T-helper 1 cell treated with Interleukin-12 subunit alpha and Interleukin-12 subunit beta and Interleukin-4 antibody, amounts not matched to agents 30 ng/mL and 1 ng/mL, for 36 hours (primary cell): ENCODE measurements at regions not wholly inside any gene's neighbourhood (a gene's known extent, or its start where the extent isn't known, plus 50 kb on each side); places are given as distances from the start of the nearest gene placed in this dataset.
"Not testable (repeated sequence)": the region's sequence is repeated elsewhere in the genome, so short reads cannot be mapped to it uniquely, and the experiment has no call there.

Experiments used
- intact Hi-C: fragments of 100-400 bp; cut with micrococcal nuclease; formaldehyde crosslinking; loops from one replicate; pipeline ENCODE4 v1.15.1; 2024

GRCh38 chr5:66413931-66414330 lies 182.3 kb upstream of the MAST4 start:
- intact Hi-C loops, result no loop called here

DNA sequence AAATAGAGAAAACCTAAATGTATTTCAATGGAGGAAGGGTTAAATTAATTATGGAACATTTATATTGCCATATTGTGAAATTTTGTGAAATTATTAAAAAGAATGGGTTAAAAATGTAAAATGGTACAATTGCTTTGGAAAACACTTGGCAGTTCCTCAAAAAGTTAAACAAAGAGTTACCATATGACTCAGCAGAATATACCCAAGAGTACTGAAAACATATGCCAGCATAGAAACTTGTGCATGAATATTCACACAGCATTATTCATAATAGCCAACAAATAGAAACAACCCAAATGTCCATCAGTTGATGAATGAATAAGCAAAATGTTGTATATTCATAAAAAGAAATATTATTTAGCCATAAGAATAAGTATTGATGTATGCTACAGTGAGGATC lies 181.0 kb upstream of the MAST4 start:
- intact Hi-C loops, result no loop called here

GRCh38 chr5:66416698-66417097 lies 179.5 kb upstream of the MAST4 start:
- intact Hi-C loops, result no loop called here

DNA sequence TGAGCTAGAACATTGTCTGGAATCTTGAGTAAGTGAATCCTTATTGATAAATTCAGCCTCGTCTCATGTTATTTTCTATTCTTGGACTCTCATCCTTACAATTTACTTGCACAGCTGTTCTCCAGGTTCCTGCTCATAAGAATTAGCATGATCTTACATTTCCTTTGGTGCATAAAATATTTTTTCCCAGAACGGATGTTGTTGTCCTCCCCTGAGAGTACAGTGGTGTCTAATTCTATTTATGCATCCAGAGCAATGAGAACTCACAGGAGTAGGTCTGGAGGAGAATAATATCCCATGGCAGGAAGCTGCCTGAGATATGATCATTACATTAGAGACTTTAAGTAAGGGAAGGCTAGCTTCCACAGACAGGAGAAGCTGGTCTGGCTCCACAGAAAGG lies 178.4 kb upstream of the MAST4 start:
- intact Hi-C loops, result no loop called here

DNA sequence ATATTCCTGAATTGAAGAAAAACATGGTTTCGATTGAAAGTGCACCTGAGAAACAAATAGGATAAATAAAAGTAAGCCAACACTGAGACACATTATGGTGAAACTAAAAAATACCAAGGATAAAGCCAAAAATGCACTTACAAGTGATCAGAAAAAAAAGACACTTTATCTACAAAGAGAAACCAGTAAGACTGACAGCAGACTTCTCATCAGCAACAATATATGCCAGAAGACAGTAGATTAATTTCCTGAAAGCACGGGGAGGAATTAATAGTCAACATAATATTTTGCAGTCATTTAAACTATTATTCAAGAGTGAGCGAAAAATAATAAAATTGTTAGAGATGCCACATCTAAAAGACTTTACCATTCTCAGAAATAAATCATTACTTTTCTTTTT lies 172.7 kb upstream of the MAST4 start:
- intact Hi-C loops, result no loop called here

DNA sequence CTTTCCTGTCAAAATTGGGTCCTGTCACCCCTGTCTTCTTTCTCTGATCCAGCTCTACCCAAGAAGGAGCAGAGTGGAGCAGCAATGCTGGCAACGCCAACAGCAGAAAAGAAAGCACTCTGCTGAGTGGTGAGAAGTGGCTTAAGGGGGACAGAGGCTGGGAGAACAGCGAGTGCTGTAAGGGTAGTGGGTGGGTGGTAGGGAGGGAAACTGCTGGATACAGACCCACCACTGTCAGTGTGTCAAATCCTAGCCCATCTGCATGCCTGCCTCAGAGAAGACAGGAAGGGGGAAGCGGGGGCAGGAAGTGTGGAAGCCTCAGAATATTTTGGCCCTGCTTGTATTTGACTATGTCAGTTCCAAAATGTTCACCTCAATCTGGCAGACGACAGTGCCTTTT lies 170.4 kb upstream of the MAST4 start:
- intact Hi-C loops, result no loop called here

GRCh38 chr5:66426259-66427138 lies 169.7 kb upstream of the MAST4 start:
- intact Hi-C loops, result no loop called here

GRCh38 chr5:66427139-66427442 lies 169.1 kb upstream of the MAST4 start:
- intact Hi-C loops, result no loop called here

DNA sequence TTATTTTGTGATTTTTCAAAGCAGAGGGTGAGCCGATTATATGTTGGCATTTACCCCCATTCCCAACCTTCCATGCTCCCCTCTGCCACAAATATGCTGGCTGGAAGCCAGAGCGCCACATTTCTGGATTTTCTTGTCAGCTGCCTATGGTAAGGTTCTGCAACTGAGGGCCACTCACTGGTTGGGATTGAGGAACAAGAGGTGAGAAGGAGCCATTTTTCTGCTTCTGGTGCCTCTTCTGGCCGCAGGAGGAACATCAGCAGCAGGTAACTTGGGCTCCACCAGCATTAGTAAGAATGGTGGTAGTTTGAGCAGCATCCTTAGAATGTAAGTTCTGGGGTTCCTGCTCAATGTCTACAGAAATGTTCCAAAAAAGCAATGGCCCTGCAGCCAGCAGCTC lies 159.5 kb upstream of the MAST4 start:
- intact Hi-C loops, result no loop called here

GRCh38 chr5:66438087-66438486 lies 158.1 kb upstream of the MAST4 start:
- intact Hi-C loops, result no loop called here

- intact Hi-C loops, result no loop called here
Observed at GRCh38 chr5:66438696-66439095, 157.5 kb upstream of the MAST4 start.

GRCh38 chr5:66440202-66440680 lies 156.0 kb upstream of the MAST4 start:
- intact Hi-C loops, result no loop called here

DNA sequence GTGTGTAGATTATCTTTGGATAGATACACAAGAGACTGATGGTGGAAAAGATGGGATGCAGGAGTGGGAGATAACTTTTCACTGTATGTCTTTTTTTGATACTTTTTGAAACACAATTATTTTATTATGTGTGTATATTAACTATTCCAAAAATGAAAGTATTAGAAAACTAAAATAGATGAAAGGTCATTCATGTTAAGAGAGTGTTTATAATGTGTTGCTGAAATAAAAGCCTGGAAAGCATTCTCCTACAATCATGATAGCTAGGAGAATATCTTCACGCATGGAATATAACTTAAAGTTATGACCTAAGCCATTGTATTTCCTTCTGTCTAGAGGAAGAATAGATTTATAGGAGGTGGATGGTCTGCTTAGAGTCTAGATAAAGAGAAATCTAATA lies 154.8 kb upstream of the MAST4 start:
- intact Hi-C loops, result no loop called here

DNA sequence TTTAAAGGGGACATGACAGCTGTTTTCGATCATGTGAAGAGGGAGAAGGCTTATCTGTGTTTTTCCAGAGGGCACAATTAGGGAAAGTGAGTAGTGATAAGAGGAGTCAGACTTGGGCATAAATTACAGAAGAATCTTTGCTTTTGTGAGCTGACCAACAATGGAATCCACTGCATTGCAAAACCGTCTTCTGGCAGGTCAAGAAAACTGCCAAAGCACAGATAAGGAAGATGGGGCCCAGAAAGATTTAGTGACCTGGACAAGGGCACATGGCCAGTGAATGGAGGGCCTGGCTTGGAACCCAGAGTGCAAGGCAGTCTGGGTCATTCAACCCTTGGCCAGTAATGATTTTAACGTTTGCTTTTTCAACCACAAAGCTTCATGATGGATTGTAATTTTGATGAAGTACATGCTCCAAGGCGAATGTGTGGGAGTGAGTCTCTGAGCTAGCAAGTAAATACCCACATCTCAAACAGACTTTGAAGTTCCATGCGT lies 153.2 kb upstream of the MAST4 start:
- intact Hi-C loops, result no loop called here

DNA sequence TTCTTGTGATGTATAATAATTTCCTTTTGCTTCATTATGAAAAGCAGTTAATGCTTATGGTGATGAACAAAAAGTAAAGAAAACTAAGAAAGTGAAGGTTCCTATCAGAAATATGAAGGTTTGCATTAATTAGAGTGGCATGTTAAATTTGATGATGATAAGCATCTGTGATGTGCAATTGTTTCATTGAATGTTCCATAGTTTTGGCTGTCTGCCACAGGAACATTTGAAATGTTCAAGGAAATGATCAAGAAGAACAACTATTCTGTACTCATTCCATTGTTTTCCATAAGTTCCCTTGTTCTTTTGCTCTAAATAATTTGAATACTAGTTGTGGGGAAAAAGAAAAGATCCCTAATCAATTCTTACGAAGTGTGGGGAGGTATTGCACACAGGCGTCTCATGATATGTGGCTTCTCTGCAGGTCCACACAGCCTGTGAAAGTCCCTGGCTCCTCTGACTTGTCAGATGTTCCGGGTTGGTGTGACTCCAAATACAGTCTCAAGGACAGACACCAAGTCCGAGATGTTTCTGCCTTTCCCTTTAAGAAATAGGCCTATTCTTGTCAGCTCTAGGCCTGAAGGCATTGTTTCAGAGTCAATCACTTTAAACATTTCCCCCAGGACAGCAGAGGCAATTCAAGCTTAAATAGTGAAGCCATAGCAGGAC lies 152.6 kb upstream of the MAST4 start:
- intact Hi-C loops, result no loop called here

GRCh38 chr5:66448070-66448469 lies 148.1 kb upstream of the MAST4 start:
- intact Hi-C loops, result not testable (repeated sequence)

- intact Hi-C loops, result no loop called here
Observed at GRCh38 chr5:66450237-66450636, 146.0 kb upstream of the MAST4 start.

DNA sequence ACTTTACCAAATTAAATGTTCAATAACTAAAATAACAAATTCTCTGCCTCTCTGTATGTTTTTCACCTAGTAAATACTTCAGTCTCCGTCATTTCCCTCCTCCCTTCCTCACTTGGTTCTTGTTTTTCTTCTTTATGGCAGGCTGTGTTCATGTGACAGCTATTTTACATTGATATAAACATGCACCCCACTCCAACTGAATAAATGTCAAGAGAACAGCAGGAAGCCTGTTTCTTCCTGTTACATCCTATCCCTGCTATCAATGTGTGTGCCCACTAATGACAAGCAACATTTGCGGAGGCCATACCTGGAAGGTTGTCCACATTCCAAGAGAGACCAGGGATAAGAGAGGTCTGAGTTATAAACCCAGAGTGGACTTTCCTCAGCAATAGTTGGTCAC lies 145.2 kb upstream of the MAST4 start:
- intact Hi-C loops, result no loop called here

DNA sequence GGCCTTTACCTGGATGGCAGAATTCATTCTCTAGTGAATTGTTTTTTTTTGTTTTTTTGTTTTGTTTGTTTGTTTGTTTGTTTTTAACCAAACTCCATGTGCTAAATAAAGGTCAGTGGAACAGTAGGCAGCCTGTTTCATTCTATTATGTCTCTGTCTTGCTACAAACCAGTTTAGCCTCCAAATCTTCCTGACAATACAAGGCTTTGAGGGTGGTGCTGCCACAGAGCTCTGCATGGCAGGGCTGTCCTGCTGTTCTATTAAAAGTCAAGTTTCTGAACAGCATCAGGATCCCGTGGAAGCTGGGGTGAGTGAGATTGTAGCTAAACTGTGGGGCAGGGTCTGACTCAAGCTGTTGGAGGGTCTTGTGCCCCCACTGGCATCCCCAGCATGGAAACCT lies 144.1 kb upstream of the MAST4 start:
- intact Hi-C loops, result no loop called here

- intact Hi-C loops, result no loop called here
Observed at GRCh38 chr5:66454186-66455078, 141.8 kb upstream of the MAST4 start.

GRCh38 chr5:66459728-66460127 lies 136.5 kb upstream of the MAST4 start:
- intact Hi-C loops, result no loop called here

DNA sequence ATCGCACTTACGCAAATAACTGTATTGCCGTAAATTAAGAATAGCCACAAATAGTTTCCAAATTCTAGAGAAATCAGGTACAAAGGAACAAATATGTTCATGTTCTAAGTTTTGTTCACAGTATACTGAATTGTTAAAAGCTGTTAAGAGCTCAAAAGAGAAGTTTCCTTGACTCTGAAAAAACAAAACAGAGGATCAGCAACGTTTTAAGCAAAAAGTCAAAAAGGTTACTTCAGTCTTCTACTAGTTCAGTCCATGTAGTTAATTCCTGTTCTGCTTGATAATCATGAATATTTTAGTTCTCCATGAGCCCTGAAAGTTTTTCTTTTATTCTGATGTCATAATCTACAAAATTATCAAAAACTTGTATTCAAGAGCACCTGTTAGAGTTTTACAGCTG lies 128.6 kb upstream of the MAST4 start:
- intact Hi-C loops, result no loop called here
